ENCODE measurements at regions not wholly inside any gene's neighbourhood (a gene's known extent, or its start where the extent isn't known, plus 50 kb on each side); places are given as distances from the start of the nearest gene placed in this dataset.

- TF ChIP-seq CTCF (IDR thresholded peaks at IDR 0.05): no peak
- TF ChIP-seq POLR2A (IDR thresholded peaks at IDR 0.05): no peak
These were observed 151.7 kb upstream of the TNP1 start for GRCh38 chr2:217011576-217011975.
